HG03095 (cell line): ENCODE measurements at regions not wholly inside any gene's neighbourhood (a gene's known extent, or its start where the extent isn't known, plus 50 kb on each side); places are given as distances from the start of the nearest gene placed in this dataset.

Source experiments
- ATAC-seq: cut with Tn5 transposase; IDR thresholded peaks from one replicate; pipeline ENCODE4 v1.9.1; 2021; ENCODE audit warnings: moderate library complexity; ENCODE audit not compliant: unreplicated experiment

- peak; percentile 84 for ATAC-seq
Measured at GRCh38 chr12:27179400-27180214, 64.5 kb upstream of the STK38L start.

DNA sequence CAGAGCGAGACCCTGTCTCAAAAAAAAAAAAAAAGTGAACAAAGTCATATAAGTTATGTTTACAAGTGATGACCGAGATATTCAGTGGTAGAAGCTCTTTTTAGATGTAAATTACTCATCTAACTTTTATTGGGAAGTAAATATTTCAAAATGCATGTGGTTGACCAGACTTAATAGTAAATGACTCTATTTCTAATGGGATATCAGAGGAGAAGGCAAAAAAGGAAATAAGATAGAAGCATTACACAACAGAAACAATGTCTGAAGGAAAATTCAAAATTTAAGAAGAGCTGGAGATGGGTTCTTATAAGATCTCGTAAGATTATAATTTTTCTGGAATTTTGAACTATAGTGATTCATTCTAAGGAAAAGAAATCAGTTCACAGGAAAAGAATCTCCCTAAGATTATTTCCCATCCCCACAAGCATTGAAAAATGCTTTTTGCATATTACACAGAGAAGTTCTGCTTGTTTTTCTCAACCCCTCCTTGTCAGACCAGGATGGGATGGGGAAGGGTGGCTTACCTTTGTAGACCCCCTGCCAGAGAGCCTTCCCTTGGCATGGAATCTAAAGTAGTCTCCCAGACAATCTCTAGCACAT lies 63.1 kb upstream of the STK38L start:
- ATAC-seq: no peak

DNA sequence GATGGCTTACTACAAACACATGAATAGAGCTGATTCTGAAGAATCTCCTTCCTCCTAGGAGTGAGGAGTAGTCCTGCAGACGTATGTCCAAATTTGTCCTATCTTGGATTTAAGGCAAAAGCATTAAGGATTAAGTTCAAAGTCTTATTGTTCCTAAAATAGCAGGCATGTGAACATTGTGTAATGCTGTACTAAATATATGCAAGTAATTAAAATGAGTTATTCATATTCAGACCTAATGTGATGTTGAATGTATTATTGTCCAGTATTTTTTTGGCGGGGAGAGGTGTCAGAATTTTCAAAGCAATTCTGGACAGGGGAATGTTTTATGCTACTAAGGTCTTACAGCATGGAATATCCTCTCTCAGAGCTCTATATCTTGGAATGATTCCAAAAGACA lies 60.7 kb upstream of the STK38L start:
- ATAC-seq: no peak

GRCh38 chr12:27185234-27186021 lies 58.7 kb upstream of the STK38L start:
- peak; percentile 85 for ATAC-seq

GRCh38 chr12:27186022-27186839 lies 57.9 kb upstream of the STK38L start:
- ATAC-seq: no peak

DNA sequence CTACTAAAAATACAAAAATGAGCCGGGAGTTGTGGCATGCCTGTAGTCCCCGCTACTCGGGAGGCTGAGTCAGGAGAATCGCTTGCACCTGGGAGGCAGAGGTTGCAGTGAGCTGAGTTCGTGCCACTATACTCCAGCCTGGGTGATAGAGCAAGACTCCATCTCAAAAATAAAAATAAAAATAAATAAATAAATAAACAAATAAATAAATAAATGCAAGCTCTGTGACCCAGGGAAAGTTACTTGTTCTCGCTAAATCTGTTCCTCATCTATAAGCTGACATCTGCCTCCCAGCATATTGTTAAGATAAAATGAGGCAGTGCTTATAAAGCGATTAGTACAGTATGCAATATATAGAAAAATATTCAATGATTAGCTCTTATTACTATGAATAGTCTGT lies 56.4 kb upstream of the STK38L start:
- ATAC-seq: no peak

DNA sequence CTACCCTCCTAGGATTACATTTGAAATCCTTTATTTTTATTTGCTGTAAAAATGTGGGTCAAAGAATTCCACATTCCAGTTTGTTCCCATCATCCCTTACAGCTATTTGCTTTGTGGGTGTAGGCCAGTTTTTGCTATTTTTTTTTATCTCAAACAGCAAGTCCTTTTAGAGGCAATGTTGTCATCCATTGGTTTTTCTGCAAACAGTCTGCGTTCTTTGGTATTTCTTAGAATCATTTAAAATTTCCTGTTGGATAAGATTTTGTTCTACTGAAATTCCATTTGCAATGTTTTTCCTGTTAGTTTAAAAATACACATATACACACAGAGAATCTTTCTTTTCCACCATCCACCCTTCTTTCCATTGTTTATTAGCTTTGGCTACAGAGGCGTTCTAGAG lies 53.3 kb upstream of the STK38L start:
- ATAC-seq: no peak

GRCh38 chr12:27191531-27191930 lies 52.6 kb upstream of the STK38L start:
- ATAC-seq: no peak

DNA sequence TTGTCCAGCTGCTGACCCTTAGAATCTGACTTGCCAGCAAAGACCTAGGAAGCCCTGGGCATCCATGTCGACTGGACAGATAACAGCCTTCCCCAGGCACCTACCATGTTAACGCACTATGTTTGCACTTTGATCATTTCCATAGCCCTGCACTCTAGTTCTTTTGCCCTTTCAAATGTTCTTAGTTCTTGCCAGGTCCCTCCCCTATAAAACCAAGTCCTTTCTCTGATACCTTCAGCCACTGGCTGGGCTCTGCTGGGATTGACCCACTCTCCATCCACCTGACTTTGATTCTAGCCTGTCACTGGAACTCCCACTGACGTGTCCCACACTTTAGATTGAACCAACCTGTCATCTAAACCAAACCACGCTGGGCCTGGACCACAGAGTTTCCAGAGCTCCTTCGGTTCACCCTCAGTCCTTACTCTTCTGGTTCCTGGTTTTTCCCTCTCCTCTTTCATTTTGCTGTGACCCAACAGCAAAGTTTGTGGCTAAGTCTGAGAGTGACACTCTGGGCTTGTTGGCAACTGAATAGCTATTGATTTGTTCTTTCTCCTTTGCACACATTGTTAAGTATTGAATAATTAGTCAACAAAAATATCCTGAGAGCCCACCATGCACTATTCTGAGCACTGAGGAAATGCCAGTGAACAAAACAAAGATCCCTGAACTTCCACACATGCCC lies 51.8 kb upstream of the STK38L start:
- ATAC-seq: no peak

GRCh38 chr12:27193106-27193505 lies 51.0 kb upstream of the STK38L start:
- ATAC-seq: no peak

DNA sequence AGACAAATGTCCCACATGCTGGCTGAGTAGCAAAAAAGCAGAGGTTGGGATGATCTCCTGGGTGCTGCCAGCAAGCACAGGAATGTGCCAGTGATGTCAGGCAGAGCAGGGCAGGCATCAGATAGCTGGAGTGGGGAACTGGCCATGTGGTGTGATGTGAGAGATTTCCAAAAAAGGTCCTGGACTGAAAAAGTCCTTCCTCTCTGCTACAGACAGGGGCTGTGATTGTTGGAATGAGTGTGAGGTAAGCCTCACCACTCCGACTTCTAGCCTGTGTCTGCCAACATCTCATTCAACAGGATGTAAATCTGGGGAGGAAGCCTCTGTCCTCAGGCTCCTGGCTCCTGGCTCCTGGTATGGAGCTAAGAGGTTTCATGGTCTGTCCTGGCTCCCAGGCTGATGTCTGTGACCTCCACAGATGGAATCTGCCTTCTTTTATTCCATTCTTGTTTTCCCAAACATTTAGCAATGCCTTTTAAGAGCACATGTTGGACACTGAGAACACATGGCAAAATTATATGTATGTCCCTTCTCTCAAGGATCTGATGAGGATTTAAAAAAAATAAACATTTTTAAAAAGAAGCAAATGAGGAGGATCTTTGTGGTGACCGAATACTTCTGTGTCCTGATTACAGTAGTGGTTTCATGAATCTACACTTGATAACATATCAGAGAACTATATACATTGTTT lies 50.1 kb upstream of the STK38L start:
- ATAC-seq: no peak
